ENCODE measurements at regions not wholly inside any gene's neighbourhood (a gene's known extent, or its start where the extent isn't known, plus 50 kb on each side); places are given as distances from the start of the nearest gene placed in this dataset.

- peak in 1 of 3 donors; percentile 2 for ATAC-seq
Observed at GRCh38 chr13:26897706-26898550, 137.3 kb upstream of the GPR12 start.

DNA sequence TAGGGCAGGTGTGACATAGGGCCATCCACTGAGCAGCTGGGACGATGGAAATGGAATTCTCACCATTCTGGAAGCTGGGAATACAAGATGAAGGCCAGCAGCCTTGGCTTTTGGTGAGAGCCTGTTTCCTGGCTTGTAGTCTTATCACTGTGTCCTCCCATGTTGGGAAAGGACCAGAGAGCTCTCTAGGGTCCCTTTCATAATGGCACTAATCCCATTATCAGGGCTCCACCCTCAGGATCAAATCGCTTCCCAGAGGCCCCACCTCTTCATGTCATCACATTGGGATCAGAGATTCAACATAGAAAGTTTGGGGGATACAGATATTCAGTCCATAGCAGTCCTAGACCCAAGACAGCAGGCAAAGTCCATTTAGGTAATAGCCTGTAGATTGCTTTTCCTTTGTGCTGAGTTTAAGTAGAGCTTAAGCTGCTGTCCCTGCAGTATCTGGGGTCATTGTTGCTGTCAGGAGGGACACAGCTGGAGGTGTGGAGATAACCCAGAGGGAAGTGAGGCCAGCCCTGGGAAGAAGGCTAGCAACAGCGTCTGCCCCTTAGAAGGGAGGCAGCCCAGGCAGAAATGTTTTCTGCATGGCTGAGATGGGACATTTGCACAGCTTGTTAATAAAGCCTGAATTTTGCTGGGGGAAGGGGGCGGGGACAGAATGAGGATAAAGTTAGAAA is 136.5 kb upstream of the GPR12 start:
- Histone ChIP-seq H3K36me3 (ENCODE audit: control insufficient read depth, insufficient read depth, low read length) (no peaks in the 10 kb centered on the region), H3K4me1 (ENCODE audit: control insufficient read depth, insufficient read depth, low read length) (no peaks in the 10 kb centered on the region), H3K9me3 (ENCODE audit: control insufficient read depth, insufficient read depth, low read length) (no peaks in the 10 kb centered on the region), H3K27ac (ENCODE audit: low read length) (no peak overlapping the region), H3K4me3 (ENCODE audit: low read length) (no peak overlapping the region), H3K27me3 (ENCODE audit: control insufficient read depth, insufficient read depth, low read length) (no peaks in the 10 kb centered on the region)
- peaks cover 4 to 7% of the 10 kb centered on the region in 2 donors for H3K27me3 Mint-ChIP-seq (ENCODE audit: low read depth in 2 of 2)
- ATAC-seq (no peak), DNase-seq (no peak)
- H3K36me3 Mint-ChIP-seq, result no peaks in the 10 kb centered on the region
- WGBS (ENCODE audit: insufficient coverage), result 48% methylated on average over 4 of the region's 4 CpGs
- no peak overlapping the region for H3K4me3 Mint-ChIP-seq
- no peaks in the 10 kb centered on the region for H3K9me3 Mint-ChIP-seq
- no peaks in the 10 kb centered on the region for H3K4me1 Mint-ChIP-seq
- H3K27ac Mint-ChIP-seq, result no peak overlapping the region
- intact Hi-C loops (cut with micrococcal nuclease), result no loop called here
- TF ChIP-seq, protein P1, sequence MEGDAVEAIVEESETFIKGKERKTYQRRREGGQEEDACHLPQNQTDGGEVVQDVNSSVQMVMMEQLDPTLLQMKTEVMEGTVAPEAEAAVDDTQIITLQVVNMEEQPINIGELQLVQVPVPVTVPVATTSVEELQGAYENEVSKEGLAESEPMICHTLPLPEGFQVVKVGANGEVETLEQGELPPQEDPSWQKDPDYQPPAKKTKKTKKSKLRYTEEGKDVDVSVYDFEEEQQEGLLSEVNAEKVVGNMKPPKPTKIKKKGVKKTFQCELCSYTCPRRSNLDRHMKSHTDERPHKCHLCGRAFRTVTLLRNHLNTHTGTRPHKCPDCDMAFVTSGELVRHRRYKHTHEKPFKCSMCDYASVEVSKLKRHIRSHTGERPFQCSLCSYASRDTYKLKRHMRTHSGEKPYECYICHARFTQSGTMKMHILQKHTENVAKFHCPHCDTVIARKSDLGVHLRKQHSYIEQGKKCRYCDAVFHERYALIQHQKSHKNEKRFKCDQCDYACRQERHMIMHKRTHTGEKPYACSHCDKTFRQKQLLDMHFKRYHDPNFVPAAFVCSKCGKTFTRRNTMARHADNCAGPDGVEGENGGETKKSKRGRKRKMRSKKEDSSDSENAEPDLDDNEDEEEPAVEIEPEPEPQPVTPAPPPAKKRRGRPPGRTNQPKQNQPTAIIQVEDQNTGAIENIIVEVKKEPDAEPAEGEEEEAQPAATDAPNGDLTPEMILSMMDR (IDR thresholded peaks at IDR 0.05), result no peak

More at GRCh38 chr13:26897706-26898550, 137.3 kb upstream of the GPR12 start:
- Mint-ChIP-seq H3K27ac (no peak overlapping the region), H3K4me1 (no peaks in the 10 kb centered on the region), H3K36me3 (no peaks in the 10 kb centered on the region), H3K9me3 (no peaks in the 10 kb centered on the region), H3K4me3 (no peak overlapping the region), H3K27me3 (ENCODE audit: low read depth in 2 of 2) (peaks cover 4 to 7% of the 10 kb centered on the region in 2 donors)
- Histone ChIP-seq H3K27me3 (ENCODE audit: control insufficient read depth, insufficient read depth, low read length) (no peaks in the 10 kb centered on the region), H3K36me3 (ENCODE audit: control insufficient read depth, insufficient read depth, low read length) (no peaks in the 10 kb centered on the region), H3K9me3 (ENCODE audit: control insufficient read depth, insufficient read depth, low read length) (no peaks in the 10 kb centered on the region), H3K27ac (ENCODE audit: low read length) (no peak overlapping the region), H3K4me1 (ENCODE audit: control insufficient read depth, insufficient read depth, low read length) (no peaks in the 10 kb centered on the region), H3K4me3 (ENCODE audit: low read length) (no peak overlapping the region)
- 88% methylated on average over 23 of the region's 23 CpGs for WGBS (ENCODE audit: insufficient coverage)
- TF ChIP-seq, protein P1 (IDR thresholded peaks at IDR 0.05), result no peak
- intact Hi-C loops (cut with micrococcal nuclease), result no loop called here
- no peak for DNase-seq

DNA sequence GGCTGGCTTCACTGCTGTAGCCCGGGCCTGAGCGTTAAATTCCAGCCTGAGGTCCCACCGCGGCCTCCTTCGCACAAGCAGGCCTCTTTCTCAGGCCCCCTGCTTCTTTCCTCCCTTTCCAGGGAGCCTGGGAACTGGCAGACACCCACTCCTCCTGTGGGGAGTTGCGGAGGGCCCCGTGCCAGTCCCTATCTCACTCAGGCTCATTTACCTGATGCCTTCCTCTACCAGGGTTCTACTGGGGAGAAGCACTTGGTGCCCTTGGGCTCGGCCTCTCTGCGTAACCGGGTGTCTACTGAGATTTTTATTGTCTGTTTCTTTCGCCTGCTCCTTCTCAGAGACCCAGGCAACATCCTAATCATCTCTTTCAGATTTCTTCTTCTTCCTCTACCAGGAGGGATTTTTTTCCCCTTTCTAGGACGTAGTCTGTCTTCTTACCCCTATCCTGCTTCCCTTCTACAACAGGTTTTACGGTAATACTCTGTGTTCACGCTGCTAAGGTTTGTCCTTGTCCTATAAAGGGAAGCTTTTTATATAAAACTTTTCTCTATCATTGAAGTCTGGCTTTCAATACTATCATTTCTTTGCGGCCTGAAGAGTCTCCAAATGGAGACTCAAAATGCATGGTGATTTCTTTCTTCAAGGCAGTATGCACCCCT is 135.4 kb upstream of the GPR12 start:
- no peak for ATAC-seq
- TF ChIP-seq, protein P1 (IDR thresholded peaks at IDR 0.05), result no peak
- Mint-ChIP-seq H3K9me3 (no peaks in the 10 kb centered on the region), H3K36me3 (no peaks in the 10 kb centered on the region), H3K4me3 (no peak overlapping the region), H3K27me3 (ENCODE audit: low read depth in 2 of 2) (peaks cover 4 to 7% of the 10 kb centered on the region in 2 donors), H3K4me1 (no peaks in the 10 kb centered on the region), H3K27ac (no peak overlapping the region)
- DNase-seq, result no peak
- no peaks in the 10 kb centered on the region for H3K4me1 ChIP-seq (ENCODE audit: control insufficient read depth, insufficient read depth, low read length)
- intact Hi-C loops (cut with micrococcal nuclease), result no loop called here
- H3K36me3 ChIP-seq (ENCODE audit: control insufficient read depth, insufficient read depth, low read length), result no peaks in the 10 kb centered on the region
- no peaks in the 10 kb centered on the region for H3K27me3 ChIP-seq (ENCODE audit: control insufficient read depth, insufficient read depth, low read length)
- H3K27ac ChIP-seq (ENCODE audit: low read length), result no peak overlapping the region
- 70% methylated on average over 14 of the region's 15 CpGs for WGBS (ENCODE audit: insufficient coverage)
- H3K9me3 ChIP-seq (ENCODE audit: control insufficient read depth, insufficient read depth, low read length), result no peaks in the 10 kb centered on the region
- H3K4me3 ChIP-seq (ENCODE audit: low read length), result no peak overlapping the region

Measured in natural killer cell (primary cell).